GM11168 (cell line): ENCODE measurements at regions not wholly inside any gene's neighbourhood (a gene's known extent, or its start where the extent isn't known, plus 50 kb on each side); places are given as distances from the start of the nearest gene placed in this dataset.

Source experiments
- in situ Hi-C: fragments of 300-500 bp; cut with MboI; formaldehyde crosslinking; loops from one replicate; pipeline ENCODE4 v1.12.0; 2022; ENCODE audit warnings: low sequenced_read_pairs; ENCODE audit not compliant: unreplicated experiment

- in situ Hi-C loops: no loop called here
These were observed 237.6 kb upstream of the AMIGO2 start for GRCh38 chr12:47317175-47317915.

DNA sequence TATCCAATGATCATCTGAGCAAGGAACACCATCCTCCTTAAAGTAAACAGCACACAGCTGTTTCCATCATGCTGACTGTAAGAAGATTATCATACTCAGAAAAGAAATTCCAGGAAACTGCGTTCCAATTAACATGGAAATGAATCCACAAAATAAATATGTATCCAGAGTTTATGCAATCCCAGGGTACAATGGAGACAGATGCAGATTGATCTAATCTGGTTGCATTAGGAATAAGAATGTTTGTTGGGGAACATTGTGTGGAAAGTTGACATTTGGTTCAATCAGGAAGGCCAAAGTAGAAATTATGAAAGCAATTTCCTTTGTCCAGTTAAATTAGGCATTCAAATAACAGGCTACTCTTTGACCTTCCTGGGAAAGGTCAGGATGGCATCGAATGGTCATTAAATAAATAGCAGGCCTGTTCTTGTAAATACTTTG is 236.9 kb upstream of the AMIGO2 start:
- in situ Hi-C loops: no loop called here

DNA sequence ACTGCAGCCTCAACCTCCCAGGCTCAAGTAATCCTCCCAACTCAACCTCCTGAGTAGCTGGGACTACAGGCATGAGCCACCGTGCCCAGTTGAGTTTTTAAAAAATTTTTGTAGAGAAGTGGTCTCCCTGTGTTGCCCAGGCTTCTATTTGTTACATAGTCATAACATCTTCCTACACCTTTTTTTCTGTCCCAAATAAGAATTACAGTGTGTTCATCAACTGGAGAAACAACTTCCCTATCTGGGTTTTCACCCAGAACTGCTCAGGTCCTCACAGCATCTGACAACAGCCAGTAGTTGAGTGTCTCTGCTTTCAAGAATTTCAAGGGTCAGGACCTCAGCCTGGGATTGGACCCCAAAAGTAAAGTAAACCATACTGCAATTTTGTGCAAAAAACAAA is 235.2 kb upstream of the AMIGO2 start:
- in situ Hi-C loops: no loop called here

- in situ Hi-C loops: no loop called here
These were observed 233.2 kb upstream of the AMIGO2 start for GRCh38 chr12:47312808-47313426.

- in situ Hi-C loops: no loop called here
These were observed 232.4 kb upstream of the AMIGO2 start for GRCh38 chr12:47312147-47312546.

DNA sequence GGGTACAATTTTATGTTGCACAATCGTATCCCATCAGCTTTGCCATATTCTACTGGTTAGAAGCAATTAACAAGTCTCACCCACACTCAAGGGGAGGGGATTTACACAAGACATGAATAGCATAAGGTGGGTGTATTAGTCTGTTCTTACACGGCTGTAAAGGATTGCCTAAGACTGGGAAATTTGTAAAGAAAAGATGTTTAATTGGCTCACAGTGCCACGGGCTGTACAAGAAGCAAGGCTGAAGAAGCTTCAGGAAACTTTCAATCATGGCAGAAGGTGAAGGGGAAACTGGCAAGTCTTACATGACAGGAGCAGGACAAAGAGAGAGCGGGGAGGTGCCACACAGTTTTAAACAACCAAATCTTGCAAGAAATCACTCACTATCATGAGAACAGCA is 231.8 kb upstream of the AMIGO2 start:
- in situ Hi-C loops: no loop called here

- in situ Hi-C loops: no loop called here
These were observed 231.3 kb upstream of the AMIGO2 start for GRCh38 chr12:47311010-47311409.

DNA sequence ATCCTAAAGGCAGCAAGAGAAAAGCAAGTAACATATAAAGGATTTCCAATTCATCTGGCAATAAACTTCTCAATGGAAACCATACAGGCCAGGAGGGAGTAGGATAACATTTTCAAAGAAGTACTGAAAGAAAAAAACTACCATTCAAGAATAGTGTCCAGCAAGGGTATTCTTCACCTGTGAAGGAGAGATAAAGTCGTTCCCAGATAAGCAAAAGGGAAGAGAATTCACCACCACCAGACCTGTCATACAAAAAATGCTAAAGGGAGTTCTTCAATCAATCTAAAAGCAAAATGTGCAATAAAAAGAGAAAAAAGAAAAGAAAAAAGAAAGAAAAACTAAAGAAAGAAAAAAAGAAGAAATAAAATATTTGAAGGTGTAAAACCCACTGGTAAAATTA is 228.9 kb upstream of the AMIGO2 start:
- in situ Hi-C loops: loop anchor here (5.0 kb wide), 1 partner anchor 276 kb away; no protein-coding TSS in a partner anchor

DNA sequence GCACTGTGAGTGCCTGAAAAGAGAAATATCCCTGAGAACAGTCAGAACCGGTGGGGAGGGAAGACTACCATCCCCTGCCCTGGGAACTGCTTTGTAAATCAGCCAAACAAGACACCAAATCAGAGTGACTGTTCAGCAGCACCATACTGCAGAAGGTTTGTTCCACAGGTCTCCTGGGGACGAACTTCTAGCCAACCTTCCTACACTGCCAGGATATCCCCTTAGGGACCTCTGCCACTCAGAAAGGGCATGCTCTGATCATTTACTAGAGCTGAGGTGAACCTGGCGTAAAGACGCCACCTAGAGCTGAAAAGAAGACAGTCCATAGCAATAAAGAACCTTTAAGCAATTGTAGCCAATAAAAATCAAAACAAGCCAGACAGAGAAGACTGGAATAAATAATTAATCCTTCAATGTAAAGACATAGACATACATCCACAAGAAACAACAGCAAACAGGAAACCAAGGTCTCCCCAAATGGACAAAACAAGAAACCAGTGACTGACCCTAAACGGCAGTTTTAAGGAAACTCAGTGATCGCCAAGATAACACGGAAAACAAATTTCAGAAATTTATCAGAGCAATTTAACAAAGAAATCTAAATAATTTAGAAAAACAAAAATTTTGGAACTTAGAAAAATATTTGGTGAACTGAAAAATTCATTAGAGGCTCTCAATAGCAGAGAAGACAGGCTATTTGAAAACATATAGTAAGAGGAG is 228.1 kb upstream of the AMIGO2 start:
- in situ Hi-C loops: loop anchor here (5.0 kb wide), 1 partner anchor 276 kb away; no protein-coding TSS in a partner anchor

- in situ Hi-C loops: loop anchor here (5.0 kb wide), 1 partner anchor 275 kb away; no protein-coding TSS in a partner anchor
These were observed 227.3 kb upstream of the AMIGO2 start for GRCh38 chr12:47306773-47307679.

DNA sequence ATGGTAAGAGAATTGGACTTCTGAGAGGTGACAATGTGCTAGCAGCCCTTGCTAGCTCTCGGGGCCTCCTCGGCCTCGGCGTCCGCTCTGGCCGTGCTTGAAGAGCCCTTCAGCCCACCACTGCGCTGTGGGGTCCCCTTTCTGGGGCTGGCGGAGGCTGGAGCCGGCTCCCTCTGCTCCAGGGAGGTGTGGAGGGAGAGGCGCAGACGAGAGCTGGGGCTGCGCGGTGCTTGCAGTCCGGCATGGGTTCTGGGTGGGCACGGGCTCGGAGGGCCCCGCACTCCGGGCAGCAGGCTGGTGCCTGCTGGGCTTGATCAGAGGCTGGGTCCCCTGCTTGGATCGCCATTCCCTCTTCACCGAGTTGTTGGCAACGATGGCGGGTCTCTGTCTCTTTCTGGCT is 226.4 kb upstream of the AMIGO2 start:
- in situ Hi-C loops: loop anchor here (5.0 kb wide), 1 partner anchor 274 kb away; no protein-coding TSS in a partner anchor

- in situ Hi-C loops: loop anchor here (5.0 kb wide), 1 partner anchor 273 kb away; no protein-coding TSS in a partner anchor
These were observed 225.7 kb upstream of the AMIGO2 start for GRCh38 chr12:47305464-47305863.

GRCh38 chr12:47303995-47304560 is 224.3 kb upstream of the AMIGO2 start:
- in situ Hi-C loops: no loop called here

DNA sequence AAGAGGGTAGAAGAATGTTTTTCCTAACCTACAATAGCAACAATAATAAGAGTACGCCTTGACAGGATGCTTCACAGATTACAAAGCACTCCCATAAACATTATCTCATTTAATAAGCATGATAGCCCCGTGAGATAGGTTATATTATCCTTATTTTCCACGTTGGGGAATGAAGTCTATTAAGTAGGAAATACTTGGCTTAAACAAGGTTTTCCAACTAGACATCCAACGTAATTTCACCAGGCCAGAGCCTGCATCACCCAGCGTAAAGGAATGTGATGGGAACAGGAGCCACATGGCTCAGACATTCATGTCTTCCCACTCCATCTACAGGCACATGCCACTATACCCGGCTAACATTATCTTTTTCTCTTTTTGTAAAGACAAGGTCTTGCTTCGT is 223.4 kb upstream of the AMIGO2 start:
- in situ Hi-C loops: no loop called here

- in situ Hi-C loops: no loop called here
These were observed 222.4 kb upstream of the AMIGO2 start for GRCh38 chr12:47302111-47302671.

DNA sequence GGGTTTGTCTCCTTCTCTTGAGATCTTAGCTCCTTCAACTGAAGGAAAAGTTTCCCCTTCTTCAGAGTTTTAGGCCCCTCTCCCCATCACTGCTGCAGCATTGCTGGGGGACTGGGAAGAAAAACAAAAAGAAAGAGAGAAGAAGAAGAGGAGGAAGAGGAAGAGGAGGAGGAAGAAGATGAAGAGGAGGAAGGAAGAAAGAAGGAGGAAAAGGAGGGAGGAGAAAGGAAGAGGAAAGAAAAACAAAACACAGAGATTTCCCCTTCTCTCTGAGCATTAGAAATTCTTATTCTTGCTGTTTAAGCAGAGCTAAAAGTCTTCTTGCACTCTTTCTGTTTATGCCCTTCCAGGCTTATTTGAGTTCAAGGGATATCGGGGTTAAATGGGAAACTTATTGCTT is 219.8 kb upstream of the AMIGO2 start:
- in situ Hi-C loops: no loop called here

- in situ Hi-C loops: no loop called here
These were observed 218.2 kb upstream of the AMIGO2 start for GRCh38 chr12:47297993-47298392.

DNA sequence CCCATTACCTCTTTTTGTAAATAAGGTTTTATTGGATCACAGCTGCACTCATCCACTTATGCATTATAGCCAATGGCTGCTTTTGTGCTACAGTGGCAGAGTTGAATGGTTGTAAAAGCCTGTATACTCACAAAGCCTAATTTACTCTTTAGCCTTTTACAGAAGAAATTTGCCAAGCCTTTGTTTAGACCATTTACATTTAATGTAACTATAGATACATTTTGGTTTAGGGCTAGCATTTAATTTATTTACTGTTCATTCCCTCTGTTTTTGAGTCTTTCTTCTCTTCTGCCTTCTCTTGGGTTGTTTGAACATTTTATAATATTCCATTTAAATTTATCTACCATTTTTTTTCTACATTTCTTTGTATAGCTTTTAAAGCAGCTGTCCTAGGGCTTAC is 217.1 kb upstream of the AMIGO2 start:
- in situ Hi-C loops: no loop called here

DNA sequence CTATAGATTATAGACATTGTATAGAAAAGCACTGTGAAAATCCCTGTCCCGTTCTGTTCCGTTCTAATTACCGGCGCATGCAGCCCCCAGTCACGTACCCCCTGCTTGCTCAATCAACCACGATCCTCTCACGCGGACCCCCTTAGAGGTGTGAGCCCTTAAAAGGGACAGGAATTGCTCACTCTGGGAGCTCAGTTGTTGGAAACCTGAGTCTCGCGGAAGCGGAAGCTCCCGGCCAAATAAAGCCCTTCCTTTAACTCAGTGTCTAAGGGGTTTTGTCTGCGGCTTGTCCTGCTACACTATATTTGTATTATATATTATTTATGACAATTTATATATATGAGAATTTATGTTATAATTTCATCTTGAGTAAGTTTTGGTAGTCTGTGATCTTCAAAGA is 213.6 kb upstream of the AMIGO2 start:
- in situ Hi-C loops: no loop called here
